Transverse colon (tissue), 4 donors: ENCODE measurements at regions not wholly inside any gene's neighbourhood (a gene's known extent, or its start where the extent isn't known, plus 50 kb on each side); places are given as distances from the start of the nearest gene placed in this dataset.

ENCODE experiments used
- CTCF ChIP-seq, 5 experiments: fragments of 200-600 bp in 3 of 5; fragments of 450-650 bp in 2 of 5; sonication (generic) in 3 of 5; IDR thresholded peaks; 1 replicate in 2 of 5; 2 replicates in 3 of 5; pipeline ENCODE4 v1.5.1; 2016 to 2017; ENCODE audit warnings: antibody characterized with exemption in 5 of 5, inconsistent platforms in 3 of 5, mild to moderate bottlenecking in 2 of 5, moderate library complexity in 1 of 5
- EP300 ChIP-seq: sonication (generic); formaldehyde crosslinking; IDR thresholded peaks from one replicate; pipeline ENCODE4 v1.6.1; 2017; ENCODE audit warnings: antibody characterized with exemption, low read depth
- POLR2A ChIP-seq: fragments of 450-650 bp; IDR thresholded peaks from one replicate; pipeline ENCODE4 v1.6.1; 2016; ENCODE audit warnings: antibody characterized with exemption, mild to moderate bottlenecking, moderate library complexity
- POLR2AphosphoS5 ChIP-seq, 3 donors: sonication (generic); formaldehyde crosslinking; IDR thresholded peaks; one replicate each; pipeline ENCODE4 v1.6.1; 2016; ENCODE audit warnings: antibody characterized with exemption in 3 of 3

- TF ChIP-seq POLR2A (no peak), CTCF (IDR thresholded peaks at IDR 0.05) (no peak), EP300 (no peak), POLR2AphosphoS5 (IDR thresholded peaks at IDR 0.05) (no peak)
These were observed 282.1 kb downstream of the TPBG start for GRCh38 chr6:82645536-82646230.
